SU-DHL-6 (cell line): ENCODE measurements at regions not wholly inside any gene's neighbourhood (a gene's known extent, or its start where the extent isn't known, plus 50 kb on each side); places are given as distances from the start of the nearest gene placed in this dataset.

Source experiments
- EZH2phosphoT487 ChIP-seq: fragments of 200-600 bp; sonication (generic), shearing (Covaris generic); conservative IDR thresholded peaks from 2 replicates; pipeline ENCODE4 v1.6.1; 2018; ENCODE audit warnings: mild to moderate bottlenecking, antibody characterized with exemption, low read length, moderate library complexity, mixed read lengths
- TF ChIP-seq, protein P1 (sequence below): fragments of 200-600 bp; sonication (generic); IDR thresholded peaks from one replicate; pipeline ENCODE4 v1.5.1; 2017; ENCODE audit warnings: antibody characterized with exemption, mild to moderate bottlenecking, low read length, moderate library complexity; ENCODE audit not compliant: insufficient read depth, poor library complexity, severe bottlenecking

GRCh38 chr6:66128656-66129055 lies 421.6 kb upstream of the EYS start:
- TF ChIP-seq, protein P1, sequence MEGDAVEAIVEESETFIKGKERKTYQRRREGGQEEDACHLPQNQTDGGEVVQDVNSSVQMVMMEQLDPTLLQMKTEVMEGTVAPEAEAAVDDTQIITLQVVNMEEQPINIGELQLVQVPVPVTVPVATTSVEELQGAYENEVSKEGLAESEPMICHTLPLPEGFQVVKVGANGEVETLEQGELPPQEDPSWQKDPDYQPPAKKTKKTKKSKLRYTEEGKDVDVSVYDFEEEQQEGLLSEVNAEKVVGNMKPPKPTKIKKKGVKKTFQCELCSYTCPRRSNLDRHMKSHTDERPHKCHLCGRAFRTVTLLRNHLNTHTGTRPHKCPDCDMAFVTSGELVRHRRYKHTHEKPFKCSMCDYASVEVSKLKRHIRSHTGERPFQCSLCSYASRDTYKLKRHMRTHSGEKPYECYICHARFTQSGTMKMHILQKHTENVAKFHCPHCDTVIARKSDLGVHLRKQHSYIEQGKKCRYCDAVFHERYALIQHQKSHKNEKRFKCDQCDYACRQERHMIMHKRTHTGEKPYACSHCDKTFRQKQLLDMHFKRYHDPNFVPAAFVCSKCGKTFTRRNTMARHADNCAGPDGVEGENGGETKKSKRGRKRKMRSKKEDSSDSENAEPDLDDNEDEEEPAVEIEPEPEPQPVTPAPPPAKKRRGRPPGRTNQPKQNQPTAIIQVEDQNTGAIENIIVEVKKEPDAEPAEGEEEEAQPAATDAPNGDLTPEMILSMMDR: no peak
- TF ChIP-seq EZH2phosphoT487: no peak
